Activated CD8-positive, alpha-beta T cell treated with anti-CD3 and anti-CD28 coated beads for 36 hours (primary cell): ENCODE measurements at regions not wholly inside any gene's neighbourhood (a gene's known extent, or its start where the extent isn't known, plus 50 kb on each side); places are given as distances from the start of the nearest gene placed in this dataset.
"Not testable (repeated sequence)": the region's sequence is repeated elsewhere in the genome, so short reads cannot be mapped to it uniquely, and the experiment has no call there.

Experiments
- ATAC-seq: fragments of 200-7000 bp; cut with Tn5 transposase; one replicate; pipeline ENCODE4 v1.10.0; 2021; ENCODE audit warnings: mild to moderate bottlenecking, moderate library complexity
- CTCF ChIA-PET: fragments of 350-600 bp; sonication (Branson Sonifier 250); formaldehyde crosslinking; loops from one replicate; lab custom pipeline; 2021; ENCODE audit warnings: antibody characterized with exemption; lab: Charles Lee
- POLR2A ChIA-PET: fragments of 350-600 bp; sonication (Branson Sonifier 250); formaldehyde crosslinking; loops from one replicate; lab custom pipeline; 2021; ENCODE audit warnings: antibody characterized with exemption; lab: Charles Lee
- DNase-seq: peaks from one replicate; pipeline ENCODE4 v3.0.0-alpha.2; 2020
- H3K27ac Mint-ChIP-seq: one replicate; pipeline ENCODE4 v1.8.0; 2021; ENCODE audit warnings: mild to moderate bottlenecking, mixed read lengths
- H3K27me3 Mint-ChIP-seq: one replicate; pipeline ENCODE4 v1.8.0; 2021; ENCODE audit warnings: mixed read lengths
- H3K36me3 Mint-ChIP-seq: one replicate; pipeline ENCODE4 v1.8.0; 2021; ENCODE audit warnings: low read depth, mixed read lengths
- H3K4me1 Mint-ChIP-seq: one replicate; pipeline ENCODE4 v1.8.0; 2021; ENCODE audit warnings: low read depth, mixed read lengths
- H3K4me3 Mint-ChIP-seq: one replicate; pipeline ENCODE4 v1.8.0; 2021; ENCODE audit warnings: mild to moderate bottlenecking, moderate library complexity, mixed read lengths
- H3K9me3 Mint-ChIP-seq: one replicate; pipeline ENCODE4 v1.8.0; 2021; ENCODE audit warnings: mixed read lengths
- CTCF ChIP-seq: fragments of 200-600 bp; IDR thresholded peaks from one replicate; pipeline ENCODE4 v1.8.0; 2022; ENCODE audit warnings: antibody characterized with exemption, mild to moderate bottlenecking
- intact Hi-C: fragments of 100-400 bp; cut with micrococcal nuclease; formaldehyde crosslinking; loops from one replicate; pipeline ENCODE4 v1.10.0; 2022

- intact Hi-C loops: no loop called here
- Mint-ChIP-seq H3K27ac (no peak overlapping the region), H3K36me3 (no peaks in the 10 kb centered on the region), H3K4me3 (no peak overlapping the region), H3K9me3 (peaks cover 7% of the 10 kb centered on the region), H3K4me1 (no peaks in the 10 kb centered on the region), H3K27me3 (no peaks in the 10 kb centered on the region)
- TF ChIP-seq CTCF: no peak
- no peak for DNase-seq
- ChIA-PET POLR2A (no interaction called here), CTCF (no interaction called here)
- no peak for ATAC-seq
Measured at GRCh38 chr2:193837111-193837738, 1642.5 kb upstream of the TMEFF2 start.

GRCh38 chr2:193836424-193837006, 1641.8 kb upstream of the TMEFF2 start:
- DNase-seq, H3K27me3 Mint-ChIP-seq, H3K36me3 Mint-ChIP-seq, ATAC-seq, H3K27ac Mint-ChIP-seq, H3K9me3 Mint-ChIP-seq, H3K4me3 Mint-ChIP-seq, intact Hi-C loops, CTCF ChIA-PET, H3K4me1 Mint-ChIP-seq, POLR2A ChIA-PET: not testable (repeated sequence)

GRCh38 chr2:193833895-193834294, 1639.2 kb upstream of the TMEFF2 start:
- H3K27me3 Mint-ChIP-seq, H3K4me1 Mint-ChIP-seq, H3K4me3 Mint-ChIP-seq, POLR2A ChIA-PET, DNase-seq, H3K9me3 Mint-ChIP-seq, ATAC-seq, H3K27ac Mint-ChIP-seq, CTCF ChIA-PET, H3K36me3 Mint-ChIP-seq, intact Hi-C loops: not testable (repeated sequence)

GRCh38 chr2:193824474-193824873, 1629.7 kb upstream of the TMEFF2 start:
- ChIA-PET POLR2A (no interaction called here), CTCF (no interaction called here)
- Mint-ChIP-seq H3K9me3 (peaks cover 4% of the 10 kb centered on the region), H3K4me1 (no peaks in the 10 kb centered on the region), H3K27ac (no peak overlapping the region), H3K36me3 (no peaks in the 10 kb centered on the region), H3K27me3 (no peaks in the 10 kb centered on the region), H3K4me3 (no peak overlapping the region)
- DNase-seq (no peak), ATAC-seq (no peak)
- no peak for TF ChIP-seq CTCF
- intact Hi-C loops: no loop called here

- no peak for TF ChIP-seq CTCF
Measured at GRCh38 chr2:193818801-193819499, 1624.2 kb upstream of the TMEFF2 start.

GRCh38 chr2:193816008-193816407, 1621.3 kb upstream of the TMEFF2 start:
- no peaks in the 10 kb centered on the region for H3K27me3 Mint-ChIP-seq
- no peak for TF ChIP-seq CTCF
- H3K9me3 Mint-ChIP-seq: no peaks in the 10 kb centered on the region
- no peaks in the 10 kb centered on the region for H3K36me3 Mint-ChIP-seq
- no peak overlapping the region for H3K27ac Mint-ChIP-seq
- no peak overlapping the region for H3K4me3 Mint-ChIP-seq
- intact Hi-C loops: no loop called here
- H3K4me1 Mint-ChIP-seq: no peaks in the 10 kb centered on the region
- CTCF ChIA-PET: no interaction called here
- POLR2A ChIA-PET: no interaction called here
- DNase-seq (no peak), ATAC-seq (no peak)

More at GRCh38 chr2:193818801-193819499, 1624.2 kb upstream of the TMEFF2 start:
- Mint-ChIP-seq H3K27ac (no peak overlapping the region), H3K36me3 (no peaks in the 10 kb centered on the region), H3K4me3 (no peak overlapping the region), H3K4me1 (no peaks in the 10 kb centered on the region), H3K9me3 (peaks cover 4% of the 10 kb centered on the region), H3K27me3 (no peaks in the 10 kb centered on the region)
- DNase-seq (no peak), ATAC-seq (no peak)
- ChIA-PET CTCF (no interaction called here), POLR2A (no interaction called here)
- intact Hi-C loops: no loop called here
